H1 (cell line): ENCODE measurements at regions not wholly inside any gene's neighbourhood (a gene's known extent, or its start where the extent isn't known, plus 50 kb on each side); places are given as distances from the start of the nearest gene placed in this dataset.

Source experiments
- CTCF ChIA-PET: fragments of 300-600 bp; sonication (Branson Sonifier 250); formaldehyde crosslinking; loops from one replicate; lab custom pipeline; 2021; ENCODE audit not compliant: partially characterized antibody; lab: Charles Lee
- POLR2A ChIA-PET: fragments of 300-600 bp; sonication (Branson Sonifier 250); formaldehyde crosslinking; loops from one replicate; lab custom pipeline; 2021; ENCODE audit warnings: inconsistent platforms; ENCODE audit not compliant: partially characterized antibody; lab: Charles Lee
- DNase-seq, 2 experiments: peaks; one replicate each; pipeline versions ENCODE4 v3.0.0 to v3.0.0-alpha.2; 2010 to 2022; ENCODE audit warnings: low spot score in 2 of 2, low read depth in 1 of 2, mixed read lengths in 1 of 2
- FAIRE-seq: peaks from 2 replicates; lab custom pipeline; 2011; peaks lifted over from hg19 to GRCh38; lab: Jason Lieb, UNC
- H2AFZ ChIP-seq: 2 replicates; pipeline ENCODE4 v1.8.1; 2012; ENCODE audit warnings: low read length, inconsistent platforms
- H2AK5ac ChIP-seq: 2 replicates; pipeline ENCODE4 v1.6.1; 2013; ENCODE audit warnings: low read depth, low read length
- H2BK120ac ChIP-seq: replicated peaks from 2 replicates; pipeline ENCODE3; 2013; ENCODE audit warnings: low read depth, low read length, inconsistent platforms
- H2BK12ac ChIP-seq: 2 replicates; pipeline ENCODE4 v1.6.1; 2013; ENCODE audit warnings: low read depth, low read length
- H2BK15ac ChIP-seq: 2 replicates; pipeline ENCODE4 v1.6.1; 2013; ENCODE audit warnings: low read length
- H2BK20ac ChIP-seq: 2 replicates; pipeline ENCODE4 v1.6.1; 2013; ENCODE audit warnings: low read length
- H2BK5ac ChIP-seq: 2 replicates; pipeline ENCODE4 v1.6.1; 2013; ENCODE audit warnings: low read depth, low read length
- H3K14ac ChIP-seq: 2 replicates; pipeline ENCODE4 v1.6.1; 2013; ENCODE audit warnings: inconsistent platforms; ENCODE audit not compliant: insufficient read length
- H3K18ac ChIP-seq: 2 replicates; pipeline ENCODE4 v1.6.1; 2013; ENCODE audit warnings: low read length; ENCODE audit errors: extremely low read depth
- H3K23ac ChIP-seq: 2 replicates; pipeline ENCODE4 v1.6.1; 2013; ENCODE audit warnings: inconsistent platforms; ENCODE audit not compliant: insufficient read length
- H3K23me2 ChIP-seq: 2 replicates; pipeline ENCODE4 v1.6.1; 2013; ENCODE audit warnings: low read depth, low read length
- H3K27ac ChIP-seq: 2 replicates; pipeline ENCODE4 v1.6.1; 2011; ENCODE audit warnings: low read depth, low read length, inconsistent platforms
- H3K27me3 ChIP-seq, 4 experiments: replicated peaks in 1 of 4; 1 replicate in 1 of 4; 2 replicates in 3 of 4; pipeline versions ENCODE4 v1.6.1 to v1.8.1; 2011 to 2013; ENCODE audit warnings: low read length in 3 of 4, mild to moderate bottlenecking in 3 of 4, inconsistent platforms in 2 of 4, mixed read lengths in 2 of 4, moderate library complexity in 1 of 4; ENCODE audit not compliant: control insufficient read depth in 3 of 4, insufficient read depth in 3 of 4; ENCODE audit errors: extremely low read depth in 1 of 4
- H3K36me3 ChIP-seq, 4 experiments: 2 replicates each; pipeline versions ENCODE4 v1.6.1 to v1.8.1; 2011 to 2013; ENCODE audit warnings: mild to moderate bottlenecking in 4 of 4, low read length in 3 of 4, moderate library complexity in 2 of 4, control low read depth in 1 of 4, inconsistent platforms in 1 of 4; ENCODE audit not compliant: insufficient read depth in 4 of 4, control insufficient read depth in 2 of 4
- H3K4ac ChIP-seq: replicated peaks from 2 replicates; pipeline ENCODE3; 2013; ENCODE audit warnings: low read length, low read depth, mixed read lengths, inconsistent platforms; ENCODE audit not compliant: insufficient read length
- H3K4me1 ChIP-seq, 4 experiments: replicated peaks in 1 of 4; 1 replicate in 1 of 4; 2 replicates in 3 of 4; pipeline versions ENCODE4 v1.6.1 to v1.8.1; 2011 to 2013; ENCODE audit warnings: low read length in 3 of 4, inconsistent platforms in 2 of 4, mixed read lengths in 1 of 4; ENCODE audit not compliant: insufficient read depth in 4 of 4, control insufficient read depth in 3 of 4
- H3K4me2 ChIP-seq, 2 experiments: 2 replicates each; pipeline versions ENCODE4 v1.6.1 to v1.8.1; 2011 to 2013; ENCODE audit warnings: low read depth in 2 of 2, low read length in 2 of 2, control low read depth in 1 of 2, inconsistent platforms in 1 of 2, mild to moderate bottlenecking in 1 of 2; ENCODE audit not compliant: insufficient read depth in 1 of 2
- H3K4me3 ChIP-seq, 4 experiments: fragments of 200-600, 300-600 bp in 1 of 4; sonication (generic), shearing (Covaris generic), sonication (Bioruptor Twin) in 1 of 4; 2 replicates each; pipeline versions ENCODE4 v1.5.1 to v1.8.1; 2011 to 2016; ENCODE audit warnings: low read length in 4 of 4, low read depth in 3 of 4, control low read depth in 2 of 4, inconsistent platforms in 2 of 4, mild to moderate bottlenecking in 2 of 4, mixed read lengths in 1 of 4, moderate library complexity in 1 of 4; ENCODE audit not compliant: insufficient read depth in 2 of 4; ENCODE audit errors: extremely low read depth in 1 of 4
- H3K56ac ChIP-seq: replicated peaks from 2 replicates; pipeline ENCODE3; 2013; ENCODE audit warnings: low read depth, mild to moderate bottlenecking, mixed read lengths, low read length, inconsistent platforms; ENCODE audit not compliant: insufficient read length
- H3K79me1 ChIP-seq: 2 replicates; pipeline ENCODE4 v1.6.1; 2013; ENCODE audit warnings: low read depth, low read length, control low read depth
- H3K79me2 ChIP-seq, 2 experiments: 2 replicates each; pipeline versions ENCODE4 v1.6.1 to v1.8.1; 2012 to 2013; ENCODE audit warnings: low read length in 2 of 2, mild to moderate bottlenecking in 2 of 2, inconsistent platforms in 1 of 2; ENCODE audit not compliant: insufficient read depth in 2 of 2, control insufficient read depth in 1 of 2
- H3K9ac ChIP-seq, 4 experiments: replicated peaks in 1 of 4; 1 replicate in 1 of 4; 2 replicates in 3 of 4; pipeline versions ENCODE4 v1.6.1 to v1.8.1; 2011 to 2013; ENCODE audit warnings: low read depth in 3 of 4, low read length in 3 of 4, control low read depth in 2 of 4, mild to moderate bottlenecking in 2 of 4, moderate library complexity in 2 of 4, inconsistent platforms in 1 of 4; ENCODE audit errors: extremely low read depth in 1 of 4
- H3K9me3 ChIP-seq, 2 experiments: 2 replicates each; pipeline versions ENCODE4 v1.6.1 to v1.8.1; 2012 to 2013; ENCODE audit warnings: mild to moderate bottlenecking in 2 of 2, moderate library complexity in 2 of 2, control low read depth in 1 of 2, inconsistent platforms in 1 of 2, low read depth in 1 of 2, low read length in 1 of 2, mixed read lengths in 1 of 2; ENCODE audit not compliant: insufficient read depth in 2 of 2
- H4K20me1 ChIP-seq, 2 experiments: replicated peaks in 1 of 2; 2 replicates each; pipeline versions ENCODE3 to v1.8.1; 2011 to 2013; ENCODE audit warnings: inconsistent platforms in 2 of 2, low read length in 2 of 2, mild to moderate bottlenecking in 1 of 2; ENCODE audit not compliant: insufficient read depth in 2 of 2, control insufficient read depth in 1 of 2
- H4K5ac ChIP-seq: 2 replicates; pipeline ENCODE4 v1.6.1; 2013; ENCODE audit warnings: low read length, low read depth, mixed read lengths, inconsistent platforms; ENCODE audit not compliant: insufficient read length
- H4K8ac ChIP-seq: 2 replicates; pipeline ENCODE4 v1.8.0; 2013; ENCODE audit warnings: mild to moderate bottlenecking, moderate library complexity, low read length, inconsistent platforms; ENCODE audit not compliant: insufficient read depth; ENCODE audit errors: extremely low read depth
- H4K91ac ChIP-seq: replicated peaks from 2 replicates; pipeline ENCODE3; 2013; ENCODE audit warnings: low read length, mixed read lengths, inconsistent platforms; ENCODE audit not compliant: insufficient read length
- CHD1 ChIP-seq: IDR thresholded peaks from 2 replicates; pipeline ENCODE4 v1.6.1; 2012; ENCODE audit warnings: low read depth, low read length, improper control_type of control experiment
- CHD2 ChIP-seq: IDR thresholded peaks from 2 replicates; pipeline ENCODE4 v1.6.1; 2012; ENCODE audit warnings: low read length, improper control_type of control experiment
- GABPA ChIP-seq: IDR thresholded peaks from 2 replicates; pipeline ENCODE4 v1.6.1; 2011; ENCODE audit warnings: mild to moderate bottlenecking, low read length, moderate library complexity, borderline replicate concordance; ENCODE audit not compliant: insufficient read depth
- GTF2F1 ChIP-seq: IDR thresholded peaks from 2 replicates; pipeline ENCODE4 v1.6.1; 2012; ENCODE audit warnings: low read depth, low read length, improper control_type of control experiment, borderline replicate concordance
- HDAC2 ChIP-seq, 2 experiments: fragments of 300-600 bp in 1 of 2; sonication (generic) in 1 of 2; IDR thresholded peaks; 2 replicates each; pipeline ENCODE4 v1.6.1; 2011 to 2012; ENCODE audit warnings: low read depth in 2 of 2, low read length in 2 of 2, mild to moderate bottlenecking in 2 of 2, moderate library complexity in 2 of 2, borderline replicate concordance in 1 of 2, inconsistent platforms in 1 of 2
- HDAC6 ChIP-seq: IDR thresholded peaks from one replicate; pipeline ENCODE4 v1.7.1; 2012; ENCODE audit warnings: low read depth, mild to moderate bottlenecking, inconsistent platforms, low read length, moderate library complexity
- JUND ChIP-seq: IDR thresholded peaks from 2 replicates; pipeline ENCODE4 v1.6.1; 2011; ENCODE audit warnings: mild to moderate bottlenecking, improper control_type of control experiment, low read length
- KDM1A ChIP-seq: fragments of 200-600, 300-600 bp; sonication (generic); IDR thresholded peaks from 2 replicates; pipeline ENCODE4 v1.7.1; 2016; ENCODE audit warnings: mild to moderate bottlenecking, low read length, borderline replicate concordance
- KDM5A ChIP-seq: fragments of 200-600 bp; IDR thresholded peaks from 2 replicates; pipeline ENCODE4 v1.7.1; 2012; ENCODE audit warnings: mild to moderate bottlenecking, low read length, inconsistent platforms, mixed read lengths
- MAFK ChIP-seq: IDR thresholded peaks from 2 replicates; pipeline ENCODE4 v1.6.1; 2012; ENCODE audit warnings: low read depth, mild to moderate bottlenecking, improper control_type of control experiment, low read length
- NANOG ChIP-seq: IDR thresholded peaks from 2 replicates; pipeline ENCODE4 v1.6.1; 2011; ENCODE audit warnings: low read length, low read depth, mild to moderate bottlenecking, inconsistent platforms; ENCODE audit not compliant: insufficient read depth, poor library complexity, severe bottlenecking
- POLR2AphosphoS5 ChIP-seq: IDR thresholded peaks from 2 replicates; pipeline ENCODE4 v1.6.1; 2011; ENCODE audit warnings: low read depth, low read length
- SUZ12 ChIP-seq: fragments of 200-600 bp; sonication (generic); IDR thresholded peaks from 2 replicates; pipeline ENCODE4 v1.6.1; 2012; ENCODE audit warnings: mild to moderate bottlenecking, inconsistent platforms, low read length, moderate library complexity, mixed read lengths
- WGBS, 2 experiments: shearing (Covaris generic) in 1 of 2; methylation state at CpG; one replicate each; pipeline versions ENCODE4 v1.1.6 to v1.1.7; 2013 to 2015; ENCODE audit warnings: low lambda C conversion rate in 2 of 2, mixed read lengths in 2 of 2, inconsistent platforms in 1 of 2, low coverage in 1 of 2, missing lambda C conversion rate in 1 of 2; ENCODE audit not compliant: insufficient replicate concordance in 2 of 2, insufficient coverage in 1 of 2, insufficient read length in 1 of 2; ENCODE audit errors: extremely low coverage in 1 of 2, missing lambda C conversion rate in 1 of 2; 5-methylcytosine and 5-hydroxymethylcytosine counted together
- TF ChIP-seq, protein P1 (sequence below): IDR thresholded peaks from 2 replicates; pipeline ENCODE4 v1.6.1; 2011; ENCODE audit warnings: low read length, improper control_type of control experiment

DNA sequence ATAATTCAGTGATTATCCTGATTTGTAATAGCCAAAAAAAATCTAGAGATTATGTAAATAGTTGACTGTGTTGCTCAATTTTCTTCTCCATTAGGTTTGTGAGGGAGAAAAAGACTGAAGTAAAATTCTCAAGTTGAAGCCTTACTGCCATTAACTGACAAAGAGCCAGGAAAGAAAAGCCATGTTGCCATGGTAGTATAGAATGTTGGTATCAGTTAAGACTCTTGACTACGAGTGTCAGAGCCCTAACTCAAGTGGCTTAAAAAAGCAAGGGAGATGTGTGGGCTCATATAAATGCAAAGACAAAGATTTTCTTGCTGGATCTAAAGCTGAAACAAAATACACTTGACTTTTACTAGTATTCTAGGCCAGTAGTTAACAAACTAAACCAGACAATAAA, 571.7 kb downstream of the KCTD16 start:
- H3K27ac ChIP-seq = no peak overlapping the region

More for the DNA sequence above, 571.7 kb downstream of the KCTD16 start:
- no peak overlapping the region for H3K14ac ChIP-seq
- H2AK5ac ChIP-seq = no peak overlapping the region
- no peak overlapping the region for H2BK20ac ChIP-seq
- H2BK15ac ChIP-seq = no peak overlapping the region
- H4K5ac ChIP-seq = no peak overlapping the region
- H3K4me1 ChIP-seq = no peaks in the 10 kb centered on the region
- H3K18ac ChIP-seq = no peak overlapping the region
- no peak overlapping the region for H3K23ac ChIP-seq
- no peak overlapping the region for H3K4me2 ChIP-seq
- ChIA-PET CTCF (no interaction called here), POLR2A (no interaction called here)
- no peak overlapping the region for H3K9ac ChIP-seq
- H2BK12ac ChIP-seq = no peak overlapping the region
- no peaks in the 10 kb centered on the region for H4K20me1 ChIP-seq
- no peak overlapping the region for H3K56ac ChIP-seq
- 81% methylated on average over 1 of the region's 1 CpG; no CpG with 5 or more reads in 1 of the 2 experiments for WGBS, 2 experiments
- no peaks in the 10 kb centered on the region for H3K23me2 ChIP-seq
- H4K8ac ChIP-seq = no peak overlapping the region
- no peak overlapping the region for H2BK5ac ChIP-seq
- H3K79me1 ChIP-seq = no peaks in the 10 kb centered on the region
- H3K27me3 ChIP-seq = no peaks in the 10 kb centered on the region
- H2BK120ac ChIP-seq = no peak overlapping the region
- no peaks in the 10 kb centered on the region for H3K79me2 ChIP-seq
- no peak for DNase-seq
- H3K36me3 ChIP-seq = no peaks in the 10 kb centered on the region
- H4K91ac ChIP-seq = no peak overlapping the region
- TF ChIP-seq HDAC2 (IDR thresholded peaks at IDR 0.05; ENCODE audit: borderline replicate concordance in 1 of 2, low read depth in 2 of 2, low read length in 2 of 2) (no peak), POLR2AphosphoS5 (no peak), GABPA (no peak), HDAC6 (no peak), CHD1 (no peak), CHD2 (no peak), KDM5A (no peak), MAFK (no peak), JUND (no peak), NANOG (no peak), SUZ12 (no peak), KDM1A (no peak), GTF2F1 (no peak)
- TF ChIP-seq, protein P1, sequence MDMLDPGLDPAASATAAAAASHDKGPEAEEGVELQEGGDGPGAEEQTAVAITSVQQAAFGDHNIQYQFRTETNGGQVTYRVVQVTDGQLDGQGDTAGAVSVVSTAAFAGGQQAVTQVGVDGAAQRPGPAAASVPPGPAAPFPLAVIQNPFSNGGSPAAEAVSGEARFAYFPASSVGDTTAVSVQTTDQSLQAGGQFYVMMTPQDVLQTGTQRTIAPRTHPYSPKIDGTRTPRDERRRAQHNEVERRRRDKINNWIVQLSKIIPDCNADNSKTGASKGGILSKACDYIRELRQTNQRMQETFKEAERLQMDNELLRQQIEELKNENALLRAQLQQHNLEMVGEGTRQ = no peak
- no peak overlapping the region for H2AFZ ChIP-seq
- H3K4ac ChIP-seq = no peak overlapping the region
- no peak overlapping the region for H3K4me3 ChIP-seq
- FAIRE-seq = no peak
- H3K9me3 ChIP-seq = peaks cover 0 to 2% of the 10 kb centered on the region in 2 experiments; a peak in 1 of 4 replicates
